ENCODE measurements at regions not wholly inside any gene's neighbourhood (a gene's known extent, or its start where the extent isn't known, plus 50 kb on each side); places are given as distances from the start of the nearest gene placed in this dataset.

DNA sequence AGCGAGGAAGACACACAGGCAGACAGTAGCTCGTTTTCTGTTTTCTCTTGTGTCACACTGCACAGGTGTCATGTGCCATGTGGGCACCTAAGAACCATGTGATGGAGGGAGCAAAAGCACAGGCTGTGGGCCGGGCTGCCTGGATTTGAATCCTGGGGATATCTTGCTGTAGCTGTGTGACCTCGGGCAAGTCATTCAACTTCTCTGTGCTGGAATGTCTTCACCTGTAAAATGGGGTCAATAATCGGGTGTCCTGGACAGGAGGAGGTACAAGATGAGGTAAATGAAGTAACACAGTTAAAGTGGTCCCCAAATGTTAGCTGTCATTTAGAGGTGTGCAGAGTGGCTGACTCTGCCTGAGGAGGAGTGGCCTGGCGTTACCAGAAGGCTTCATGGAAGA lies 246.9 kb downstream of the RPS24 start:
- TF ChIP-seq, protein P1, sequence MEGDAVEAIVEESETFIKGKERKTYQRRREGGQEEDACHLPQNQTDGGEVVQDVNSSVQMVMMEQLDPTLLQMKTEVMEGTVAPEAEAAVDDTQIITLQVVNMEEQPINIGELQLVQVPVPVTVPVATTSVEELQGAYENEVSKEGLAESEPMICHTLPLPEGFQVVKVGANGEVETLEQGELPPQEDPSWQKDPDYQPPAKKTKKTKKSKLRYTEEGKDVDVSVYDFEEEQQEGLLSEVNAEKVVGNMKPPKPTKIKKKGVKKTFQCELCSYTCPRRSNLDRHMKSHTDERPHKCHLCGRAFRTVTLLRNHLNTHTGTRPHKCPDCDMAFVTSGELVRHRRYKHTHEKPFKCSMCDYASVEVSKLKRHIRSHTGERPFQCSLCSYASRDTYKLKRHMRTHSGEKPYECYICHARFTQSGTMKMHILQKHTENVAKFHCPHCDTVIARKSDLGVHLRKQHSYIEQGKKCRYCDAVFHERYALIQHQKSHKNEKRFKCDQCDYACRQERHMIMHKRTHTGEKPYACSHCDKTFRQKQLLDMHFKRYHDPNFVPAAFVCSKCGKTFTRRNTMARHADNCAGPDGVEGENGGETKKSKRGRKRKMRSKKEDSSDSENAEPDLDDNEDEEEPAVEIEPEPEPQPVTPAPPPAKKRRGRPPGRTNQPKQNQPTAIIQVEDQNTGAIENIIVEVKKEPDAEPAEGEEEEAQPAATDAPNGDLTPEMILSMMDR (IDR thresholded peaks at IDR 0.05): no peak
- TF ChIP-seq ZFX (IDR thresholded peaks at IDR 0.05; ENCODE audit: borderline replicate concordance): no peak

Data from 22Rv1 (cell line).